Neural progenitor cell (in vitro differentiated cells): ENCODE measurements at regions not wholly inside any gene's neighbourhood (a gene's known extent, or its start where the extent isn't known, plus 50 kb on each side); places are given as distances from the start of the nearest gene placed in this dataset.

Experiments used
- DNase-seq: peaks from one replicate; pipeline ENCODE4 v3.0.0-alpha.2; 2016; ENCODE audit warnings: low spot score
- H2AFZ ChIP-seq: fragments of 200-600 bp; sonication (generic); replicated peaks from 2 replicates; pipeline ENCODE4 v1.6.1; 2016; ENCODE audit warnings: antibody characterized with exemption
- H3F3A ChIP-seq: fragments of 200-600 bp; sonication (generic); 2 replicates; pipeline ENCODE4 v1.6.1; 2016; ENCODE audit warnings: antibody characterized with exemption, low read depth
- H3K27ac ChIP-seq: fragments of 200-600 bp; sonication (generic); 2 replicates; pipeline ENCODE4 v1.5.1; 2016; ENCODE audit warnings: mild to moderate bottlenecking
- H3K27me3 ChIP-seq: fragments of 200-600 bp; sonication (generic); 2 replicates; pipeline ENCODE4 v1.6.1; 2016; ENCODE audit warnings: mild to moderate bottlenecking, moderate library complexity
- H3K36me3 ChIP-seq: fragments of 200-600 bp; sonication (generic); 2 replicates; pipeline ENCODE4 v1.5.1; 2016
- H3K4me1 ChIP-seq: fragments of 200-600 bp; sonication (generic); 2 replicates; pipeline ENCODE4 v1.6.1; 2016; ENCODE audit warnings: mixed run types
- H3K4me2 ChIP-seq: fragments of 200-600 bp; sonication (generic); 2 replicates; pipeline ENCODE4 v1.6.1; 2016
- H3K4me3 ChIP-seq: fragments of 200-600 bp; sonication (generic); 2 replicates; pipeline ENCODE4 v1.5.1; 2016
- H3K79me2 ChIP-seq: fragments of 200-600 bp; sonication (generic); 2 replicates; pipeline ENCODE4 v1.6.1; 2016; ENCODE audit warnings: low read depth
- H3K9ac ChIP-seq: fragments of 200-600 bp; sonication (generic); 2 replicates; pipeline ENCODE4 v1.6.1; 2016
- H3K9me3 ChIP-seq: fragments of 200-600 bp; sonication (generic); 2 replicates; pipeline ENCODE4 v1.5.1; 2016; ENCODE audit warnings: low read depth
- H4K20me1 ChIP-seq: fragments of 200-600 bp; sonication (generic); 2 replicates; pipeline ENCODE4 v1.6.1; 2016; ENCODE audit warnings: low read depth
- H3K27ac Mint-ChIP-seq: 3 replicates; pipeline ENCODE4 v1.8.0; 2021; ENCODE audit warnings: mixed read lengths
- H3K27me3 Mint-ChIP-seq: 2 replicates; pipeline ENCODE4 v1.8.0; 2022; ENCODE audit warnings: low read depth, mild to moderate bottlenecking, inconsistent platforms, moderate library complexity, mixed read lengths; ENCODE audit not compliant: insufficient read depth
- H3K36me3 Mint-ChIP-seq: 3 replicates; pipeline ENCODE4 v1.8.0; 2021; ENCODE audit warnings: mixed read lengths
- H3K4me1 Mint-ChIP-seq: 3 replicates; pipeline ENCODE4 v1.8.0; 2021; ENCODE audit warnings: mixed read lengths
- H3K4me3 Mint-ChIP-seq: 3 replicates; pipeline ENCODE4 v1.8.0; 2021; ENCODE audit warnings: mild to moderate bottlenecking, moderate library complexity, mixed read lengths
- H3K9me3 Mint-ChIP-seq: 3 replicates; pipeline ENCODE4 v1.8.0; 2020; ENCODE audit warnings: mixed read lengths
- CTCF ChIP-seq: fragments of 200-600 bp; sonication (generic); IDR thresholded peaks from 2 replicates; pipeline ENCODE4 v1.5.1; 2017; ENCODE audit warnings: antibody characterized with exemption, mild to moderate bottlenecking
- EZH2 ChIP-seq: fragments of 200-600 bp; sonication (generic); IDR thresholded peaks from 2 replicates; pipeline ENCODE4 v1.6.1; 2017; ENCODE audit warnings: antibody characterized with exemption, mild to moderate bottlenecking, moderate library complexity
- EZH2phosphoT487 ChIP-seq: fragments of 200-600 bp; sonication (generic); IDR thresholded peaks from 2 replicates; pipeline ENCODE4 v1.6.1; 2017; ENCODE audit warnings: antibody characterized with exemption

- H4K20me1 ChIP-seq = no peaks in the 10 kb centered on the region
- no peaks in the 10 kb centered on the region for H3K79me2 ChIP-seq
- Mint-ChIP-seq H3K4me1 (no peaks in the 10 kb centered on the region), H3K27me3 (peaks cover 4% of the 10 kb centered on the region), H3K27ac (no peak overlapping the region), H3K4me3 (no peak overlapping the region), H3K9me3 (no peaks in the 10 kb centered on the region), H3K36me3 (no peaks in the 10 kb centered on the region)
- H2AFZ ChIP-seq = no peak overlapping the region
- no peak overlapping the region for H3K27ac ChIP-seq
- TF ChIP-seq EZH2 (no peak), EZH2phosphoT487 (no peak), CTCF (no peak)
- H3K36me3 ChIP-seq = no peaks in the 10 kb centered on the region
- no peak overlapping the region for H3K9ac ChIP-seq
- H3K27me3 ChIP-seq = no peaks in the 10 kb centered on the region
- DNase-seq = no peak
- H3K4me2 ChIP-seq = no peak overlapping the region
- no peaks in the 10 kb centered on the region for H3F3A ChIP-seq
- H3K9me3 ChIP-seq = no peaks in the 10 kb centered on the region
- no peak overlapping the region for H3K4me3 ChIP-seq
- no peaks in the 10 kb centered on the region for H3K4me1 ChIP-seq
These were observed 800.4 kb upstream of the AGA start for GRCh38 chr4:178242655-178243054.

- H3K4me3 Mint-ChIP-seq = no peak overlapping the region
- H3K27ac ChIP-seq = no peak overlapping the region
- no peak for TF ChIP-seq EZH2
- no peak for TF ChIP-seq CTCF
- no peak for TF ChIP-seq EZH2phosphoT487
- no peak for DNase-seq
- H3K9ac ChIP-seq = no peak overlapping the region
- H2AFZ ChIP-seq = no peak overlapping the region
- H3F3A ChIP-seq = no peaks in the 10 kb centered on the region
- H3K36me3 ChIP-seq = no peaks in the 10 kb centered on the region
- no peaks in the 10 kb centered on the region for H3K4me1 Mint-ChIP-seq
- no peaks in the 10 kb centered on the region for H3K9me3 Mint-ChIP-seq
- no peaks in the 10 kb centered on the region for H4K20me1 ChIP-seq
- H3K9me3 ChIP-seq = no peaks in the 10 kb centered on the region
- no peak overlapping the region for H3K27ac Mint-ChIP-seq
- no peak overlapping the region for H3K4me2 ChIP-seq
- H3K27me3 ChIP-seq = no peaks in the 10 kb centered on the region
- no peaks in the 10 kb centered on the region for H3K4me1 ChIP-seq
- H3K79me2 ChIP-seq = no peaks in the 10 kb centered on the region
- H3K27me3 Mint-ChIP-seq = peaks cover 4% of the 10 kb centered on the region
- H3K36me3 Mint-ChIP-seq = no peaks in the 10 kb centered on the region
- H3K4me3 ChIP-seq = no peak overlapping the region
These were observed 802.5 kb upstream of the AGA start for GRCh38 chr4:178244785-178245184.

- H3K4me1 ChIP-seq = no peaks in the 10 kb centered on the region
- H3K27ac Mint-ChIP-seq = no peak overlapping the region
- H3K27me3 ChIP-seq = no peaks in the 10 kb centered on the region
- no peak overlapping the region for H3K27ac ChIP-seq
- H2AFZ ChIP-seq = no peak overlapping the region
- H3K9me3 Mint-ChIP-seq = no peaks in the 10 kb centered on the region
- TF ChIP-seq CTCF = no peak
- no peak for TF ChIP-seq EZH2phosphoT487
- no peak for TF ChIP-seq EZH2
- H3K4me3 ChIP-seq = no peak overlapping the region
- no peaks in the 10 kb centered on the region for H3K36me3 ChIP-seq
- no peak overlapping the region for H3K4me3 Mint-ChIP-seq
- H3F3A ChIP-seq = no peaks in the 10 kb centered on the region
- H4K20me1 ChIP-seq = no peaks in the 10 kb centered on the region
- H3K4me1 Mint-ChIP-seq = no peaks in the 10 kb centered on the region
- H3K27me3 Mint-ChIP-seq = no peaks in the 10 kb centered on the region
- H3K9ac ChIP-seq = no peak overlapping the region
- no peak overlapping the region for H3K4me2 ChIP-seq
- H3K36me3 Mint-ChIP-seq = no peaks in the 10 kb centered on the region
- H3K79me2 ChIP-seq = no peaks in the 10 kb centered on the region
- H3K9me3 ChIP-seq = no peaks in the 10 kb centered on the region
- DNase-seq = no peak
These were observed 812.9 kb upstream of the AGA start for GRCh38 chr4:178255172-178255571.

- no peak for TF ChIP-seq EZH2
- TF ChIP-seq CTCF = no peak
- TF ChIP-seq EZH2phosphoT487 = no peak
These were observed 816.4 kb upstream of the AGA start for GRCh38 chr4:178258603-178259002.

More at GRCh38 chr4:178258603-178259002, 816.4 kb upstream of the AGA start:
- no peaks in the 10 kb centered on the region for H3K79me2 ChIP-seq
- no peaks in the 10 kb centered on the region for H3F3A ChIP-seq
- H2AFZ ChIP-seq = no peak overlapping the region
- Mint-ChIP-seq H3K4me1 (no peaks in the 10 kb centered on the region), H3K27me3 (no peaks in the 10 kb centered on the region), H3K36me3 (no peaks in the 10 kb centered on the region), H3K9me3 (no peaks in the 10 kb centered on the region), H3K27ac (no peak overlapping the region), H3K4me3 (no peak overlapping the region)
- no peak overlapping the region for H3K9ac ChIP-seq
- no peaks in the 10 kb centered on the region for H3K27me3 ChIP-seq
- H4K20me1 ChIP-seq = no peaks in the 10 kb centered on the region
- no peak overlapping the region for H3K4me2 ChIP-seq
- no peak for DNase-seq
- no peak overlapping the region for H3K27ac ChIP-seq
- no peak overlapping the region for H3K4me3 ChIP-seq
- no peaks in the 10 kb centered on the region for H3K4me1 ChIP-seq
- H3K36me3 ChIP-seq = no peaks in the 10 kb centered on the region
- H3K9me3 ChIP-seq = no peaks in the 10 kb centered on the region
